Activated CD8-positive, alpha-beta T cell treated with anti-CD3 and anti-CD28 coated beads for 36 hours (primary cell): ENCODE measurements at regions not wholly inside any gene's neighbourhood (a gene's known extent, or its start where the extent isn't known, plus 50 kb on each side); places are given as distances from the start of the nearest gene placed in this dataset.

Source experiments
- ATAC-seq: fragments of 200-7000 bp; cut with Tn5 transposase; one replicate; pipeline ENCODE4 v1.10.0; 2021; ENCODE audit warnings: mild to moderate bottlenecking, moderate library complexity
- CTCF ChIA-PET: fragments of 350-600 bp; sonication (Branson Sonifier 250); formaldehyde crosslinking; loops from one replicate; lab custom pipeline; 2021; ENCODE audit warnings: antibody characterized with exemption; lab: Charles Lee
- POLR2A ChIA-PET: fragments of 350-600 bp; sonication (Branson Sonifier 250); formaldehyde crosslinking; loops from one replicate; lab custom pipeline; 2021; ENCODE audit warnings: antibody characterized with exemption; lab: Charles Lee
- DNase-seq: peaks from one replicate; pipeline ENCODE4 v3.0.0-alpha.2; 2020
- H3K27ac Mint-ChIP-seq: one replicate; pipeline ENCODE4 v1.8.0; 2021; ENCODE audit warnings: mild to moderate bottlenecking, mixed read lengths
- H3K27me3 Mint-ChIP-seq: one replicate; pipeline ENCODE4 v1.8.0; 2021; ENCODE audit warnings: mixed read lengths
- H3K36me3 Mint-ChIP-seq: one replicate; pipeline ENCODE4 v1.8.0; 2021; ENCODE audit warnings: low read depth, mixed read lengths
- H3K4me1 Mint-ChIP-seq: one replicate; pipeline ENCODE4 v1.8.0; 2021; ENCODE audit warnings: low read depth, mixed read lengths
- H3K4me3 Mint-ChIP-seq: one replicate; pipeline ENCODE4 v1.8.0; 2021; ENCODE audit warnings: mild to moderate bottlenecking, moderate library complexity, mixed read lengths
- H3K9me3 Mint-ChIP-seq: one replicate; pipeline ENCODE4 v1.8.0; 2021; ENCODE audit warnings: mixed read lengths
- intact Hi-C: fragments of 100-400 bp; cut with micrococcal nuclease; formaldehyde crosslinking; loops from one replicate; pipeline ENCODE4 v1.10.0; 2022
- TF ChIP-seq, protein P1 (sequence below): fragments of 200-600 bp; IDR thresholded peaks from one replicate; pipeline ENCODE4 v1.8.0; 2022; ENCODE audit warnings: antibody characterized with exemption, mild to moderate bottlenecking

DNA sequence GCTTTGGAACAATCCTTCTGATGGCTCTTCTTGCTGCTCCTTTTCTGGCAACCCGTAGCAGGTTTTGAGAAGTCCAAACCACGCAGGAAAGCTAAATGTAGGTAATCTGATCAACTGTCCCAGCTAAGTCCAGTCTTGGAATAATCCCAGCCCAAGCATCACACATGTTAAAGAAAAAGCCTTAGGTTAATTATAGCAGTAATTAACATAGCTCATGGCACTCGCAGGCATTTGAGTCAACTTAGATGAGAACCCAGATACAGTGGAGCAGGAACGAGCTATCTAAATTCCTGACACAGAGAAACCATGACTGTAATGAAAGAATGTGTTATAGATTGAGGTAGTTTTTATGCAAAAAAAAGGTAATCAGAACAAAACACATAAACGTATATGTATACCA is 844.8 kb downstream of the CDH9 start:
- ChIA-PET POLR2A (no interaction called here), CTCF (no interaction called here)
- no peaks in the 10 kb centered on the region for H3K36me3 Mint-ChIP-seq

DNA sequence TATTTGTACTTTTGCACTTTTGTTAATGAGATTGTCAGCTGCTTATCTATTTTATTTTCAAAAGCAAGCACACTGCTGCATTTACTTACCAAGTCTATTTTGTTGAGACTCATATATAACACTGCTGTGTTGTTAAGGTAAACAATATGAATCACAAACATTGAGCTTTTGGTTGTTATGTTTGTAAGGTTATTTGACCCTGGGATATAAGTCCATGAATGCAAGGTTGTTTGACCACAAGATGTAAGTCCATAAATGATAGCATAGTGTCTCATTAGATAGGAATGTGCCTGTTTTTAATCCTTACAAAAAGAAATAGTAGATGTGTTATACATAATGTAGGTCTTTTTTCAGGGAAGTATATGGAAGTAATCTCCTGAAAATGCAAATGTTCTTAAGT is 845.9 kb downstream of the CDH9 start:
- Mint-ChIP-seq H3K9me3 (peaks cover 3% of the 10 kb centered on the region), H3K36me3 (no peaks in the 10 kb centered on the region), H3K27ac (no peak overlapping the region), H3K27me3 (no peaks in the 10 kb centered on the region), H3K4me3 (no peak overlapping the region), H3K4me1 (no peaks in the 10 kb centered on the region)
- TF ChIP-seq, protein P1, sequence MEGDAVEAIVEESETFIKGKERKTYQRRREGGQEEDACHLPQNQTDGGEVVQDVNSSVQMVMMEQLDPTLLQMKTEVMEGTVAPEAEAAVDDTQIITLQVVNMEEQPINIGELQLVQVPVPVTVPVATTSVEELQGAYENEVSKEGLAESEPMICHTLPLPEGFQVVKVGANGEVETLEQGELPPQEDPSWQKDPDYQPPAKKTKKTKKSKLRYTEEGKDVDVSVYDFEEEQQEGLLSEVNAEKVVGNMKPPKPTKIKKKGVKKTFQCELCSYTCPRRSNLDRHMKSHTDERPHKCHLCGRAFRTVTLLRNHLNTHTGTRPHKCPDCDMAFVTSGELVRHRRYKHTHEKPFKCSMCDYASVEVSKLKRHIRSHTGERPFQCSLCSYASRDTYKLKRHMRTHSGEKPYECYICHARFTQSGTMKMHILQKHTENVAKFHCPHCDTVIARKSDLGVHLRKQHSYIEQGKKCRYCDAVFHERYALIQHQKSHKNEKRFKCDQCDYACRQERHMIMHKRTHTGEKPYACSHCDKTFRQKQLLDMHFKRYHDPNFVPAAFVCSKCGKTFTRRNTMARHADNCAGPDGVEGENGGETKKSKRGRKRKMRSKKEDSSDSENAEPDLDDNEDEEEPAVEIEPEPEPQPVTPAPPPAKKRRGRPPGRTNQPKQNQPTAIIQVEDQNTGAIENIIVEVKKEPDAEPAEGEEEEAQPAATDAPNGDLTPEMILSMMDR, result no peak
- POLR2A ChIA-PET, result no interaction called here
- intact Hi-C loops, result no loop called here
- no peak for DNase-seq
- no peak for ATAC-seq
- CTCF ChIA-PET, result no interaction called here

More for the DNA sequence above, 844.8 kb downstream of the CDH9 start:
- H3K4me1 Mint-ChIP-seq, result no peaks in the 10 kb centered on the region
- TF ChIP-seq, protein P1, result no peak
- DNase-seq, result no peak
- H3K4me3 Mint-ChIP-seq, result no peak overlapping the region
- no peaks in the 10 kb centered on the region for H3K27me3 Mint-ChIP-seq
- no peak for ATAC-seq
- intact Hi-C loops, result no loop called here
- no peak overlapping the region for H3K27ac Mint-ChIP-seq
- H3K9me3 Mint-ChIP-seq, result peaks cover 3% of the 10 kb centered on the region

DNA sequence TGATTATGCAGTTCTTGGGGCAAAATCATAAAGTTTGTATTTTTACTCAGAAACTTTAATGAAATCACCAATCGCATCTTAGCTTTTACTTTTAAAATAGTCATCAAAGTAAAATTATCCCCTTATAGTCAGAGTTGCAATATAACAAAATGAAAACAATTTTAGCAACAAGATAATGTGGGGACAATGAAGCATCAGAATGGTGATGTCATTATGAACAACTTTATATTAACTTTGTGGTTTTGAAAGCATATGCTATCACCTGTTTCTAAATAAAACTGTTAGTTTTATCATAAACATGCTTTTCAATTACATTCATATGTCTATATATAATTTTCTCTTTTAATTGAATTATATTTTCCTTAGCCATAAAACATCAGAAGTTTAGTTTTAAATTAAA is 856.8 kb downstream of the CDH9 start:
- Mint-ChIP-seq H3K36me3 (no peaks in the 10 kb centered on the region), H3K4me1 (no peaks in the 10 kb centered on the region)

DNA sequence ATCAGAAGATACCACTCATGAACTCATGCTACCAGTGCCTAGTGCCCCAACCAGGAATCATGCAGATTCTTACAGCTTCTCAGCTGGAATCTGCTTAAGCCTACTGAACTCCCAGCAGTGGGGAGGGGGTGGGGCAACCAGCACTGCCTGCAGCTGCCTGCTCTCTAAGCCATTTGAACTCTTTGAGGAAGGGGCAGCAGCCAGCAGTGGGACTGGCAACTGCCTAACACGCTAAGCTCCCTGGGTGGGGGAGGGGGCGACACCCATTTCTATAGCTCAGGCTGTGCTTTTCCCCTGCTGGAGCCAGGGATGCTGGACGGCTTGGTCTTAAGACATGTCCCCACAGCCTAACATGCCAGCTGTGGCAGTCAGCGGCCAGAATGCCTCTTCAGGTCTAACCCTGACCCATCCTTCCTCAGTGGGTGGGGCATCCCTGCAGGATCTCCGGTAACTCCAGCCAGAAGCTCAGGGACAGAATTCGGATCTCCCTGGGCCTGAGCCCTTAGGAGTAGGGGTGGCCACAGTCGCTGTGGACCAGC is 889.7 kb downstream of the CDH9 start:
- DNase-seq (no peak), ATAC-seq (no peak)
- H3K36me3 Mint-ChIP-seq, result no peaks in the 10 kb centered on the region
- H3K4me1 Mint-ChIP-seq, result no peaks in the 10 kb centered on the region
- H3K9me3 Mint-ChIP-seq, result peaks cover 33% of the 10 kb centered on the region
- TF ChIP-seq, protein P1, result no peak
- H3K4me3 Mint-ChIP-seq, result no peak overlapping the region
- H3K27ac Mint-ChIP-seq, result no peak overlapping the region
- intact Hi-C loops, result no loop called here
- H3K27me3 Mint-ChIP-seq, result no peaks in the 10 kb centered on the region
- ChIA-PET CTCF (no interaction called here), POLR2A (no interaction called here)

More for the DNA sequence above, 856.8 kb downstream of the CDH9 start:
- no peaks in the 10 kb centered on the region for H3K27me3 Mint-ChIP-seq
- intact Hi-C loops, result no loop called here
- H3K9me3 Mint-ChIP-seq, result peaks cover 9% of the 10 kb centered on the region
- ChIA-PET POLR2A (no interaction called here), CTCF (no interaction called here)
- TF ChIP-seq, protein P1, result no peak
- no peak for DNase-seq
- H3K4me3 Mint-ChIP-seq, result no peak overlapping the region
- no peak for ATAC-seq
- no peak overlapping the region for H3K27ac Mint-ChIP-seq

DNA sequence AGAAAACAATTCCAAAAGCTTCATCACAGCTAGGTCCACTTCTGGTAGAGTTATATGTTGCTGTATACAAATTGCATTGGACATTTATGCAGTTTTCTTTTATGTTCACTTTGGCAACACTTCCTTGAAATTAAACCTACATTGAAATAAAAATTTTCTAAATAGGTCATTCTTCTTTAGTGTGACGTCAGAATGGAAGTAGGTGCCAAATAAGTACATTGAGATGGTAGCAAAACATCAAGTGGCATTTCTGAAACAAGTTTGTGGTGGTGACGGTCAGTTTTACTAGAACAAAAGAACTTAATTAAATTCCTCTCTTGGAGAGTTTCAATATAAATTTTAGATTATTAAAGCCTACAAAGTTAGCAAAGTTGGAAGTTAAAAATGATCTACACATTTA is 895.1 kb downstream of the CDH9 start:
- Mint-ChIP-seq H3K27ac (no peak overlapping the region), H3K9me3 (peaks cover 11% of the 10 kb centered on the region), H3K4me3 (no peak overlapping the region), H3K36me3 (no peaks in the 10 kb centered on the region), H3K4me1 (no peaks in the 10 kb centered on the region), H3K27me3 (no peaks in the 10 kb centered on the region)
- POLR2A ChIA-PET, result no interaction called here
- ATAC-seq, result no peak
- DNase-seq, result no peak
- intact Hi-C loops, result no loop called here
- CTCF ChIA-PET, result no interaction called here
- TF ChIP-seq, protein P1, result no peak
